Loucy (cell line): ENCODE measurements at regions not wholly inside any gene's neighbourhood (a gene's known extent, or its start where the extent isn't known, plus 50 kb on each side); places are given as distances from the start of the nearest gene placed in this dataset.

Experiments
- EZH2phosphoT487 ChIP-seq: fragments of 200-600 bp; IDR thresholded peaks from 2 replicates; pipeline ENCODE4 v1.6.1; 2018; ENCODE audit warnings: antibody characterized with exemption, mild to moderate bottlenecking, moderate library complexity, borderline replicate concordance
- TF ChIP-seq, protein P1 (sequence below): fragments of 200-600 bp; sonication (generic); conservative IDR thresholded peaks from 2 replicates; pipeline ENCODE4 v1.5.1; 2014; ENCODE audit warnings: mild to moderate bottlenecking, antibody characterized with exemption, low read length

DNA sequence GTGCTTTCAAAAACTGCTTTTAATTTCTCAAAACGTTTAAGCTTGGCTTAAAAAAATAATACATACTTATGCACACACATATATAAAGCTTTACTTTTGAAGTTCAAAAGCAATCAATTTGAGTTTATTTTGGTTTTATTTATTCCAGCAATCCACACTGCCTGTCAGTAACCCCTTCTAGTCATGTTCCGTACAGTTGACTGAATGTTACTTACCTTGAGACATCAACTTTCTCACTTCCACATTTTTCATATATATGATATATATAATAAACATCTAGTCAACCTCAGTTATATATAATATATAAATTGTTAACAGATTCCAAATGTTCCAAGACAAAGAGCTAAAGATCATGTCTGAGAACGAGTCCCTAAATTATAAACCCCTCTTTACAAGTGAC is 1137.3 kb upstream of the ZEB2 start:
- TF ChIP-seq, protein P1, sequence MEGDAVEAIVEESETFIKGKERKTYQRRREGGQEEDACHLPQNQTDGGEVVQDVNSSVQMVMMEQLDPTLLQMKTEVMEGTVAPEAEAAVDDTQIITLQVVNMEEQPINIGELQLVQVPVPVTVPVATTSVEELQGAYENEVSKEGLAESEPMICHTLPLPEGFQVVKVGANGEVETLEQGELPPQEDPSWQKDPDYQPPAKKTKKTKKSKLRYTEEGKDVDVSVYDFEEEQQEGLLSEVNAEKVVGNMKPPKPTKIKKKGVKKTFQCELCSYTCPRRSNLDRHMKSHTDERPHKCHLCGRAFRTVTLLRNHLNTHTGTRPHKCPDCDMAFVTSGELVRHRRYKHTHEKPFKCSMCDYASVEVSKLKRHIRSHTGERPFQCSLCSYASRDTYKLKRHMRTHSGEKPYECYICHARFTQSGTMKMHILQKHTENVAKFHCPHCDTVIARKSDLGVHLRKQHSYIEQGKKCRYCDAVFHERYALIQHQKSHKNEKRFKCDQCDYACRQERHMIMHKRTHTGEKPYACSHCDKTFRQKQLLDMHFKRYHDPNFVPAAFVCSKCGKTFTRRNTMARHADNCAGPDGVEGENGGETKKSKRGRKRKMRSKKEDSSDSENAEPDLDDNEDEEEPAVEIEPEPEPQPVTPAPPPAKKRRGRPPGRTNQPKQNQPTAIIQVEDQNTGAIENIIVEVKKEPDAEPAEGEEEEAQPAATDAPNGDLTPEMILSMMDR, result no peak
- TF ChIP-seq EZH2phosphoT487, result no peak
